ENCODE measurements at regions not wholly inside any gene's neighbourhood (a gene's known extent, or its start where the extent isn't known, plus 50 kb on each side); places are given as distances from the start of the nearest gene placed in this dataset.
A peak's percentile ranks its signal among the peaks of the same experiment; 100 is the strongest.
"Not testable (repeated sequence)": the region's sequence is repeated elsewhere in the genome, so short reads cannot be mapped to it uniquely, and the experiment has no call there.

DNA sequence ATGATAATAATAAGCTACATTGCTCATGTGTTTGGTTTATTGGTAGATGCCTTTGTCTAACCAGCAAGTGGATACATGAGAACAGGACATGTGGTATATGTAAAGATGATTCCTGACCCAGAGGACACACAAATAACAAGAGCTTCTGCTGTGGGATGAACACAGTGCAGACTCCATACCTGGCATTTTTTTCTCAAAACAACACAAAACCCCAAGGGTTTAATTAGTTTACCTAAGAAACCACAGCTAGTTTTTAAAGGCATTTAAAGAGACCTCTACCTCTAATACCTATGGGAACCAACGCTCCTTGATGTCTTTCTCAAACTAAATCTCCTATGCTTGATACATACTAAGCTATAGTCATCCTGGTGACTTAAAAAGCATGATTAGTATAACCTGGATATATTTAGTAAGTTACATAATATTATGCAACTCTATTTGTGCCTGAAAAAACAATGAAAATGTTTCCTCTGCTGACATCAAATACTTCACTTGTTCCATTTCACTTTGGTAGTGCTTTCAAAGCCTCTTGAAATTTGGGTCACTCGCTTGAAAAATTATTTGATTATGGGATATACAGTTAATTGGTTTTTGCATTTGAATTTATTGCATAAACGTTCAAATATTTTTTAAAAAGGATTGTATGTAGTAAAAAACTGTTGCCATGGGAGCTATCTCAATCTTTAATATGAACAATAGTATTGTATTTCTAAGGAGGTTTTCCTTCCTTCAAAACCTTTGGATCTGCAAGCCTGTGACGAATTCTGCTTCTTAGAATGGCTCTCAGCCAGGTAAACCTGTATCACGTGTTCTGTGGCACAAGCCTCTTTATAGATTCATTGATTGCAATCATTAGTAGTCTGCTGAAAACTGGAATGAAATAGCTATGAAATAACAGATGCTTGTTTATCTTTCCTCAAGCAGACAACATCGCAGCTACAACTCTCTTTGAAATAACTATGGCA is 233.0 kb upstream of the KCNMB2 start:
- DNase-seq, result no peak

- DNase-seq, result no peak
Observed at GRCh38 chr3:178304758-178305467, 231.3 kb upstream of the KCNMB2 start.

GRCh38 chr3:178306432-178307115 is 229.7 kb upstream of the KCNMB2 start:
- DNase-seq, result no peak

DNA sequence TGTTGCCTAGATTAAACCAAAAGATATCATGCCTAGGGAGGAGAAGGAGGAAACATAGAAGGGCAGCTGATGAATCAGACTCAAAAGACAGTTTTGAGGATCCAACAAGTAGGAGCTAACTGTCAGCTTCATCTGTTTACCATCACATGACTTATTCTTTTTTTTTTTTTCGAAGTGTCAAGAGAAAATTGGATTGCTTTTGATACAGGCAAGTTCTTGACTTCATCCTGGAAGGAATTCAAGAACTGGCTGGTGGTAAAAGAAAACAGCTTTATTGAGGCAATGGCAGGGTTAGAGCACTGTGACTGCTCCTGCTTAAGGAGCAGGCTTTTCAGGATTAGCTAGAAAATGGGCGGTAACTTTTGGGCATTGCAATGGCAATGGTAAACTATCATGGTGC is 227.5 kb upstream of the KCNMB2 start:
- DNase-seq, result no peak

DNA sequence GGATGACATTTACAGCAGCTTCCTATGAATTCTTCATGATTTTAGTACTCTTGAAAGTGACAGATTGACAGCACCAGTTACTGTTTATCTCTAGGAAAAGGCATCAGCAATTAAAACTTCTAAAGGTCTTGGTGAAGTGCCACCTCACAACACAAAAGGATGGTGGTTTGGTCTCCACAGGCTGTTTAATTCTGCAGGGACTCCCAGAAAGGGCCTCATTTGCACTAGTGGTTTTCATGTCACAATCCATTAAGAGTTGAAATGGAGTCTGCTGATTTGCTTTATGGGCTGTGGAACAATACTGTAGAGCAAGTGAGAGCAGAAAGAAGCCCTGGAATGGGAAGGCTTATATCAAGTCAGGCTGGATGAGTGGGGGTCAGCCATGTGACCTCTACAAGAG is 225.3 kb upstream of the KCNMB2 start:
- no peak for DNase-seq

DNA sequence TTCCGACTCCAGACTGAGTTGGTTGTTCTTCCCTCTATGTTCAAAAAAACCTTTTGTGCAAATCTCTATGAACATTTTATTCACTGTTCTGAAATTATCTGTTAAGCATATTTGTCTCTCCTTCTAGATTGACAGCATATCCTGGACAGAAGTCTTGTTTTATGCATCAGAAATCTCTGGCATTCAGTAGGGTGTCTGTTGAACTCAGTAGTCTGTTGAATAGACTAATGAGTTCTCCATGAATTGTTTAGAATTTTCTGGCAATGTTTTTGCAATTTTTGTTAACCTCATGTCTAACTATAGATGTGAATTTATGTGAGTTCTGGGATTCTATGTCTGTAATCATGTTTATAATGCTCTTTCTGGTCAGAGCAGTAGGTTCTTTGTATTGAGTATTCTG is 222.5 kb upstream of the KCNMB2 start:
- no peak for DNase-seq

DNA sequence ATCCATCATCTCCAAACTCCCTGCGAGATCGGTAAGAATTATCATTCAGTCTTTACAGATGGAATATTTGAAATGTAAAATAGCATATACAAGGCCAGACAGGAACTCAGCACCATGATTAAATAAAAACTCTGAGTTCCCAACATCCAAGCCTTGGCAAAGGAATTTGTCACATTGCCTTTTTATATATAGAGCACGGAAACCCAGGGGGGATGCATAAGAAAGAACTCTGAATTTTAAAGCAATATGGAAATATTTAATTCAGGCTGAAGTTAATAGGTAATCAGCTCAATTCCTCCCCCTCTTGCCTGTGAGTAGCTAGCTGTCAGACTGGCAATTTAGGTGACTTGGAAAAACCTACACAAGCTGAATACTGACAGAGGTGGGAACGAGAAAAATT is 217.9 kb upstream of the KCNMB2 start:
- no peak for DNase-seq

DNA sequence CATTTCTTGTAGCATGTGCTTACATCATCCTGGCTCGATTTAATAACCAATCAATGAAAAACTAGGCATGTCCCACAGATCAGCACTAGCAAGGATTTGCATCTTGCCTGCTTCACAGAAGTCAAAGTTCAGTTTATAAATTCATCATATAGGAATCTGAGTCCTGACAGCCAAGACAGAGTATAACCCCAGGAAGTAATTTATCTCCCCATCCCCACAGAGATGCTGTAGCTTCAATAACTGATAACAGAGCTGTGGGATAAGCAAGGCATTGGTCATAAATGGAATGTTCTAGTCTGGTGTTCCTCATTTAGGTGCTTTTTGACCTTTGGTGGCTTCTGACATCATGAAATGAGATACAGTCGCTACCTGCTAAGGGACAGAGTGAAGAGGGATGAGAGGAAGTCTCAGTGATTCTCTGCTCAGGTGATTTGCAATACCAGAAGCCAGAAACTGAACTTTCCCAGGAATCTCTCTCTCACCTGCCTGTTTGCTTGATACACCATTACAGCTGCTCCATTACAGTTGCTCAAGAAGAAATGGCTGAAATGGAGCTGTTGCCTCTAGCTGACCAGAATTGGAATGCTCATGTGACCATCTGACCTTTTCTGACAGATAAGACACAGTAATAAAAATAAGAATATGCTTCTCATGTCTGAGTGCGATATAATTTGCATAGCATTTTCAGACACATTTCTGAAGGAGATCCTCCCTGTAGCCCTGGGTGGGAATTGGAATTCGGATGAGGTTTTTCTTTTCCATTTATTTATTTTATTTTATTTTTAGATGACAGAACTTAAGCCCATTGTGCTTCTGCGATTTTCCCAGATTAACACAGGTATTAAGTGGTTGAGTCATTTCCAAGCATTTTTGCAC is 217.1 kb upstream of the KCNMB2 start:
- DNase-seq, result no peak

GRCh38 chr3:178320456-178321351 is 215.5 kb upstream of the KCNMB2 start:
- DNase-seq, result no peak

DNA sequence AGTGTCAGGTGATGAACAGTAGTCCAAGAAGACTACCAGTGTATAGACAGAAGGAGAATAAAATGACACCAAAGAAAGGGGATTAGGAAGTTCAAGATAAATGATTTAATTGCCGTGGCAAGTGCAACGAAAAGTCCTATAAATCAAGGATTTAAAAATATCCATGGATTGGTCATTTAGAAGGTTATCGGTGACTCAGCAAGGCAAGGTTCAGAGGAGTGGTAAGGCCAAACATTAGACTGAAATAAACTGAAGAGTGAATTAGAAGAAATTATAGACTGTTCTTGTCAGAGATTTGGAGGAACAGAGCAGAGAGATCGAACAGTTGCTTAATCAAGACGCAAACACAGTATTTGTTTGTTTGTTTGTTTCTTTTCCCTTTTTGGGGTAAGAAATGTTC is 211.9 kb upstream of the KCNMB2 start:
- no peak for DNase-seq

GRCh38 chr3:178325330-178325729 is 210.9 kb upstream of the KCNMB2 start:
- DNase-seq, result peak; percentile 6 to 20

DNA sequence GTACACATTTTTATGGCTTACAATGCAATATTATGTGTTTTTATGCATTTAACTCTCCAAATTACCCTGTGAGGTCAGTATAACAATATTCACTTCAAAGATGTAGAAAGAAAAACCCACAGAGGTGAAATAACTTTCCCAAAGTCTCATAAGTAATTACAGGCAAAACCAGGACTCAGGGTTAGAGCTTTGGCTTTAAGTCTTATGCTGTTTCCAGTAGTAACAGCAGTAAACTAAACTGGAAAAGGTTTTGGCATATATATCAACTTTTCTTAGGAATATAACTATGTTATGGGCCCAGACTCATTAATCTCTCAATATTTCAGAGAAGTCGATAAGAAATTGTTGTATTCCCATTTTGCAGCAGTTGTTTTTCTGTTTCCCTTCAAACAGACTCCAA is 206.3 kb upstream of the KCNMB2 start:
- DNase-seq, result no peak

DNA sequence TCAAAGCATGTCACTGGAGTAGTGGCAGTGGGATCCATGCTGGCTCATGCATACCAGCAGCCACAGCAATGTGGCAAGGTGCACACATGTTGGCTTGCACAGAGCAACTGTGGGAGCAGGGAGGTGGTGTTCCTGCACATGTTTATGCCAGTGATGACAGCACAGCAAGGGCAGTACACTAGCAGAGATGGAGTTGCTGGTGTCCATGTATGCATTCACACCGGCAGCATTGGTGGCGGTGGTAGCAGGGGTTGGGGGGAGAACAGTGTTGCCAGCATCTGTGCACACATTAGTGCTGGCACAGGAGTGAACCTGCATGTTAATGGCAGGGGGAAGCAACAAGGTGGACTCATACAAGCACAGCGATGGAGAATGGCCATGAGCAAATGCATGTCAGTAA is 202.0 kb upstream of the KCNMB2 start:
- DNase-seq, result no peak

DNA sequence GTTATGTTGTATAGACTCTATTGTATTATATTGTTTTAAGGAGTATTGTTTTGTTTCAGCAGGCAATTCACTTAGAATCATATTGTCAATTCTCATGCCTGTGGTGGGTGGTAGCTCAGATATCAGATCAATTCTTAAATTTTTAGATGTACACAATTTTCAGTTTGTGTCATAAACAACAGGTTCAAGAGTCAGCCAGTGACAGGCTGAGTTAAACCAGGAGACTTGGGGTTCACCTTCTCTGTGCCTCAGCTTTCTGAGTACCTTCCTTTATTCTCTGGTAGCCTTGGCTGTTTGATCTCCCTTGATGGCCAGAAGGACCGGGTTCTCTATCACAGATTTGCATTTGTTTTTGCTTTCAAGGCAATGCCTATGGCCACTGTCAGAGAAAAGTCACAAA is 199.9 kb upstream of the KCNMB2 start:
- DNase-seq, result no peak

DNA sequence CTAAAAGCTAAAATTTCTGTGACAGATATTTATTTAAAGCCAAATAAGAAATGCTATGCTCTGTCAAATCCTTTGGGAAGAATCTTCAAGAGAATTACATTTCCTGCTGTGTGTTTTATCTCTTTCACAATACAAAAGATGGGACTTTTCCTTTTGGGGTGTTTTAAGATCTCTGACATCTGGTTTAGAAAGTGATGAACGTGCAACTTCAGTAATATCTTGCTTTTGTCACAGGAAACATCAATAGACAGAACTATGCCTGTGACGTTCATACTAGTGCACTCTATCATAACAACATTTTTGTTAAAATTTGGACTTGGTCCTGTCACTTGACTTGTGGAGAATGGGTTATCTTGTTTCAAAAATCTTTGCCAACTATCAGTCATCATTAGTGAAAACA is 195.7 kb upstream of the KCNMB2 start:
- no peak for DNase-seq

DNA sequence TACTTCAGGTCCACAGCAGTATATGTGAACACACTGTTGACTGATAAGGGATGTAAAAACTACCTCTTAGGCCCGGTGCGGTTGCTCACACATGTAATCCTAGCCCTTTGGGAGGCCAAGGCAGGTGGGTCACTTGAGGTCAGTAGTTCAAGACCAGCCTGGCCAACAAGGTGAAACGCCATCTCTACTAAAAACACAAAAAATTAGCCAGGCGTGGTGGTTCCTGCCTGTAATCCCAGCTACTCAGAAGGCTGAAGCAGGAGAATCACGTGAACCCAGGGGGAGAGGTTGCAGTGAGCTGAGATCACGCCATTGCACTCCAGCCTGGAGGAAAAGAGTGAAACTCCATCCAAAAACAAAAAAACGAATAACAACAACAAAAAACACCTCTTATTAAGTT is 194.6 kb upstream of the KCNMB2 start:
- DNase-seq, result no peak

- no peak for DNase-seq
Observed at GRCh38 chr3:178342111-178342510, 194.1 kb upstream of the KCNMB2 start.

GRCh38 chr3:178343433-178344038 is 192.7 kb upstream of the KCNMB2 start:
- no peak for DNase-seq

DNA sequence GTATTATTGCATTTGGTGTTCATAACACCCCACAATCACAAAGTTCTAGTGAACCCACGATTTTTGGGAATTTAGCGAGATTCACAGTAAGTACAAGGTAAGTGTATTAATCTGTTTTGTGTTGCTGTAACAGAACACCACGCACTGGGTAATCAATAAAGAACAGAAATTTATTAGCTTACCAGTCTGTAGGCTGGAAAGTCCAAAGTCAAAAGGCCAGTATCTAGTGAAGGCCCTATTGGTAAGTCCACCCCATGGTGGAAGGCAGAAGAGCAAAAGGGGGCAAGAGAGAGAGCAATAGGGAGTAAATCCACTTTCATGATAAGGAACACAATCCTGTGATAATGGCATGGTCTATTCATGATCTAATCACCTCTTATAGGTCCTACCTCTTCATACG is 190.3 kb upstream of the KCNMB2 start:
- no peak for DNase-seq

DNA sequence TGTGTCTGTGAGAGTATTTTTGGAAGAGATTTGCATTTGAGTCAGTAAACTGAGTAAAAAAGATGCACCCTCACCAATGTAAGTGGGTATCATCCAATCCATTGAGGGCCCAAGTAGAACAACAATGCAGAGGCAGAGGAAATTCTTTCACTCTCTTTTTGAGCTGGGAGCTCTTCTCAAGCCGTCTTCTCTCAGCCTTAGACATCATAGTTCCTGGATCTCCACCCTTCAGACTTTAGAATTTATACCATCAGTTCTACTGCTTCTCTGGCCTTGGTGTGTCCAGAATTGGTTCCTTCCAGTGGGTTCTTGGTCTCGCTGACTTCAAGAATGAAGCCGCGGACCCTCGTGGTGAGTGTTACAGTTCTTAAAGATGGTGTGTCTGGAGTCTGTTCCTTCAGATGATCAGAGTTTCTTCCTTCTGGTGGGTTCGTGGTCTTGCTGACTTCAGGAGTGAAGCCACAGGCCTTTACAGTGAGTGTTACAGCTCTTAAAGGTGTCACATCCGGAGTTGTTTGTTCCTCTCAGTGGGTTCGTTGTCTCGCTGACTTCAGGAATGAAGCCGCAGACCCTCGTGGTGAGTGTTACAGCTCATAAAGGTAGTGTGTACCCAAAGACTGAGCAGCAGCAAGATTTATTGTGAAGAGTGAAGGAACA is 187.5 kb upstream of the KCNMB2 start:
- DNase-seq, result not testable (repeated sequence)

DNA sequence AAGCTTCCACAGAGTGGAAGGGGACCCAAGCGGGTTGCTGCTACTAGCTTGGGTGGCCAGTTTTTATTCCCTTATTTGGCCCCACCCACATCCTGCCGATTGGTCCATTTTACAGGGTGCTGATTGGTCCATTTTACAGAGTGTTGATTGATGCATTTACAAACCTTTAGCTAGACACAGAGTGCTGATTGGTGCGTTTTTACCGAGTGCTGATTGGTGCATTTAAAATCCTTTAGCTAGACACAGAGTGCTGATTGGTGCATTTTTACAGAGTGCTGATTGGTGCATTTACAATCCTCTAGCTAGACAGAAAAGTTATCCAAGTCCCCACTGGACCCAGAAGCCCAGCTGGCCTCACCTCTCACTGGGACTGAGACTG is 187.0 kb upstream of the KCNMB2 start:
- not testable (repeated sequence) for DNase-seq
